ENCODE measurements at regions not wholly inside any gene's neighbourhood (a gene's known extent, or its start where the extent isn't known, plus 50 kb on each side); places are given as distances from the start of the nearest gene placed in this dataset.

DNA sequence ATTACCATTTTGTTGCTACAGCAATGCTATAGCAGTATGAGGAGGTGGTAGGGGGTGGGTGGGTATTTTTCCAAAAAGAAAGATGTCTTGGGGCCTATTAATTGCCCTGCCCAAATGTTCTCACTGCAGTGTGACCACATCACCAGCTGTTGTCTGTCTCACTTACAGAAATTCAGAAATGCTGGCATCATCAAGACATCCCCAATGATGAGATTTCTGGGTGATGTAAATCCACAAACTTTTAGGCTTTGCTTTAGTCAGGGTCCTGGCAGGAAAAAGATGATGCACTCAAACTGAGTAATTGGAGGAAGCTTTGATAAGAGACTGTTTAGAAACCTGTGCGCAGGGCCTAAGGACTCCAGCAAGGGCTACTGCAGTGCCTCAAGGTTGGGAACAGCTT lies 56.2 kb upstream of the OPN4 start:
- Mint-ChIP-seq H3K4me3 (no peak overlapping the region), H3K27ac (no peak overlapping the region), H3K9me3 (ENCODE audit: insufficient read depth) (no peaks in the 10 kb centered on the region), H3K4me1 (ENCODE audit: low read depth) (no peaks in the 10 kb centered on the region), H3K36me3 (ENCODE audit: low read depth) (no peaks in the 10 kb centered on the region), H3K27me3 (ENCODE audit: low read depth) (peaks cover 7% of the 10 kb centered on the region)
- CTCF ChIA-PET: no interaction called here
- no peak for ATAC-seq
- DNase-seq: peak; percentile 10
- POLR2A ChIA-PET: no interaction called here

DNA sequence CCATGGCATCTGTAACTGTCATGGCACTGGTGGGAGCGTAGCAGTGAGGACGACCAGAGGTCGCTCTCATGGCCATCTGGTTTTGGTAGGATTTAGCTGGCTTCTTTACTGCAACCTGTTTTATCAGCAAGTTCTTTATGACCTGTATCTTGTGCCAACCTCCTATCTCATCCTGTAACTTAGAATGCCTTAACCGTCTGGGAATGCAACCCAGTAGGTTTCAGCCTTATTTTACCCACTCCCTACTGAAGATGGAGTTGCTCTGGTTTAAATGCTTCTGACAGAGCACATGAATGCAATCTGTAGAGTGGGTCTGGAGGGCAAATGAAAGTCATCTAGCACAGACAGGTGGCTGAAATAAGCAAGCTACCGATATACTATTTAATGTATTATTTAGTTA lies 55.3 kb upstream of the OPN4 start:
- POLR2A ChIA-PET: no interaction called here
- H3K27me3 Mint-ChIP-seq (ENCODE audit: low read depth): peaks cover 7% of the 10 kb centered on the region
- no peak overlapping the region for H3K27ac Mint-ChIP-seq
- DNase-seq (no peak), ATAC-seq (no peak)
- no peaks in the 10 kb centered on the region for H3K9me3 Mint-ChIP-seq (ENCODE audit: insufficient read depth)
- H3K4me3 Mint-ChIP-seq: no peak overlapping the region
- CTCF ChIA-PET: no interaction called here
- no peaks in the 10 kb centered on the region for H3K4me1 Mint-ChIP-seq (ENCODE audit: low read depth)
- no peaks in the 10 kb centered on the region for H3K36me3 Mint-ChIP-seq (ENCODE audit: low read depth)

DNA sequence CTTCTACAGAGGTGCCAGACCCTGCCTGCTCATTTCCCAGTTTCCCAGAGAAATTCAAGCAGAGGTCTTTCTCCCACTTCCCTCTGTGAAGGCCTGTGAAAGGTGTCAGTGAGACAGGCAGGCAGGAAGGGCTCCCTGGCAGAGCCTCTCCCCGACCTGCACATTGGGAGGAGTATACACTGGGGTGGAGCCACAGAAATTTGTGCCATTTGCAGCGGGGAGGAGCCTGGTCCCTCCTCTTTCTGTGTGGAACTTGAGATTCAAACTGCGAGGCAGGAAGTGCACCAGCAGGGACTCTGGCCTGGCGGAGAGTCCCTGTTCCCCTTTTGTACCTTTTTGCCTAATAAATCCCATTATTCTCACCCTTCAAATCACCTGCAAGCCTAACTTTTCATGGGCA lies 54.6 kb upstream of the OPN4 start:
- ChIA-PET CTCF (no interaction called here), POLR2A (interaction anchor here (1.2 kb wide), 1 partner anchor 62 kb away, joined by 4 read pairs; no protein-coding TSS in a partner anchor)
- H3K27ac Mint-ChIP-seq: no peak overlapping the region
- DNase-seq: peak; percentile 30
- H3K4me1 Mint-ChIP-seq (ENCODE audit: low read depth): no peaks in the 10 kb centered on the region
- no peaks in the 10 kb centered on the region for H3K9me3 Mint-ChIP-seq (ENCODE audit: insufficient read depth)
- H3K27me3 Mint-ChIP-seq (ENCODE audit: low read depth): peaks cover 7% of the 10 kb centered on the region
- H3K36me3 Mint-ChIP-seq (ENCODE audit: low read depth): no peaks in the 10 kb centered on the region
- H3K4me3 Mint-ChIP-seq: no peak overlapping the region
- ATAC-seq: peak; percentile 39

DNA sequence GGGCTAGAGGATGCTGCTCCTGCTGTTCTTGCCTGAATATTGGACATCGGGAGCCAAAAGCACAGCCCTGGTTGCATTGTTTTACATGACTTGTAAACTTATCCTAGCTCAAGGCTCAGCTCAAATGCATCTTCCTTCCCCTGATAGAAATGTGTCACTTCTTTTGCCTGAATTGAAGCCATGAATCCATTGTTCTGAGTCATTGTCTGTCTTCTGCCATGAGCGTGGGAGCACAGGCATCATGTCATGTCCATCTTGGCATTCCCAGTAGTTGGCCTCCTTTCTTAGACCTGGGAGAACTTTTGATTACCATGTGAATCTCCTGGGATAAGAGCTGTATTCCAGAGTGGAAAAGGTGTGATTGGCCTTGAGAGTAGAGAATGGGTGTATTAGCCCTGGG lies 54.1 kb upstream of the OPN4 start:
- no peaks in the 10 kb centered on the region for H3K4me1 Mint-ChIP-seq (ENCODE audit: low read depth)
- H3K27me3 Mint-ChIP-seq (ENCODE audit: low read depth): peaks cover 7% of the 10 kb centered on the region
- no peak overlapping the region for H3K4me3 Mint-ChIP-seq
- no peaks in the 10 kb centered on the region for H3K9me3 Mint-ChIP-seq (ENCODE audit: insufficient read depth)
- no peaks in the 10 kb centered on the region for H3K36me3 Mint-ChIP-seq (ENCODE audit: low read depth)
- ATAC-seq: no peak
- CTCF ChIA-PET: no interaction called here
- H3K27ac Mint-ChIP-seq: no peak overlapping the region
- DNase-seq: no peak
- POLR2A ChIA-PET: interaction anchor here (1.2 kb wide), 1 partner anchor 63 kb away, joined by 4 read pairs; no protein-coding TSS in a partner anchor

DNA sequence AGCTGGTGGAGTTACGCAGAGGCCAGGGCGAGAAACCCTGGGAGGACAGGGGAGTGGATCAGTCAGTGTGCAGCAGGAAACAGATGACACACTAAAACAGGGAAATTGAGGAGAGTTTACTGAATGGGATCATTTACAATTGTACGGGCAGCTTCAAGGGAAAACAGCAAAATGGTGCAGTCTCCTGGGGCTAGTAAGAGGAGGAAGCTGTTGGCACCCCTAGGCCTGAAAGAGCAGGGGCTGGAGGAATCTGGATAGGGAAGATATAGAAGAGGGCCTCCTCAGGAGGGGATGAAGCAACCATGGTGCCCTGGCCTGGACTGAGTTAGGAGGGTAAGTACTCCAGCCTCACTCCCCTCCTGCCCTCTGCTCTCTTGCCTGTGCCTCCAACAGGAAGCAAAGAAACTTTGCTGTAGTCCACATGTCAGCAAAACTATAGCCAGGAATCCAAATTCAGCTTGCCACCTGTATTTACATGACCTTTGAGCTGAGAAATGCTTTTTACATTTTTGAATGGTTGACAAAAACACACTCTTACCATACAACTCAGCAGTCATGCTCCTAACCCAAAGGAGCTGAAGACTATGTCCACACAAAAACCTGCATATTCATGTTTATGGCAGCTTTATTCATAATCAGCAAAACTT lies 52.3 kb upstream of the OPN4 start:
- ChIA-PET CTCF (interaction anchor here (1.7 kb wide), 1 partner anchor 17 kb away, joined by 5 read pairs; no protein-coding TSS in a partner anchor), POLR2A (no interaction called here)
- Mint-ChIP-seq H3K27me3 (ENCODE audit: low read depth) (peaks cover 9% of the 10 kb centered on the region), H3K4me1 (ENCODE audit: low read depth) (no peaks in the 10 kb centered on the region), H3K9me3 (ENCODE audit: insufficient read depth) (no peaks in the 10 kb centered on the region), H3K4me3 (no peak overlapping the region), H3K27ac (no peak overlapping the region), H3K36me3 (ENCODE audit: low read depth) (no peaks in the 10 kb centered on the region)
- ATAC-seq (no peak), DNase-seq (peak; percentile 13)

DNA sequence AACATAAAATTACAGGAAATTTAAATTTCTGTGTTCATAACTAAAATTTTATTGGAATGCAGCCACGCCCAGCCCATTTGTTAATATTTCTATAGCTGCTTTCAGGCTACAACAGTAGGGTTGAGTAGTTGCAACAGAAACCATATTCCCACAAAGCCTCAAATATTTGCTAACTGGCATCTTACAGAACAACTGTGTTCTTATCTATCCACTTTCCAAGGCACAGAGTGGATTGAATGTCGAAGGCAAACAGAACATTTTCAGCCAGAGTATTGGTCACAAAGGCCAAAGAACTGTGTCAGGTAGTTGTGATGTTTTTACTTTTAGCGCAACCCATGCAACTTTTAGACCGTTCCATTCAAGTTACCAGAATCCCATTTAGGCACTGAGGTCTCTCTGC lies 51.1 kb upstream of the OPN4 start:
- DNase-seq (no peak), ATAC-seq (no peak)
- H3K9me3 Mint-ChIP-seq (ENCODE audit: insufficient read depth): no peaks in the 10 kb centered on the region
- POLR2A ChIA-PET: interaction anchor here (0.6 kb wide), 1 partner anchor 20 kb away, joined by 3 read pairs; no protein-coding TSS in a partner anchor
- no peak overlapping the region for H3K27ac Mint-ChIP-seq
- peaks cover 15% of the 10 kb centered on the region for H3K27me3 Mint-ChIP-seq (ENCODE audit: low read depth)
- no peaks in the 10 kb centered on the region for H3K4me1 Mint-ChIP-seq (ENCODE audit: low read depth)
- CTCF ChIA-PET: no interaction called here
- H3K36me3 Mint-ChIP-seq (ENCODE audit: low read depth): no peaks in the 10 kb centered on the region
- H3K4me3 Mint-ChIP-seq: no peak overlapping the region
